HG03175 (cell line): ENCODE measurements at regions not wholly inside any gene's neighbourhood (a gene's known extent, or its start where the extent isn't known, plus 50 kb on each side); places are given as distances from the start of the nearest gene placed in this dataset.

ENCODE experiments used
- ATAC-seq: cut with Tn5 transposase; IDR thresholded peaks from one replicate; pipeline ENCODE4 v1.9.1; 2021; ENCODE audit warnings: mild to moderate bottlenecking, moderate library complexity; ENCODE audit not compliant: unreplicated experiment

DNA sequence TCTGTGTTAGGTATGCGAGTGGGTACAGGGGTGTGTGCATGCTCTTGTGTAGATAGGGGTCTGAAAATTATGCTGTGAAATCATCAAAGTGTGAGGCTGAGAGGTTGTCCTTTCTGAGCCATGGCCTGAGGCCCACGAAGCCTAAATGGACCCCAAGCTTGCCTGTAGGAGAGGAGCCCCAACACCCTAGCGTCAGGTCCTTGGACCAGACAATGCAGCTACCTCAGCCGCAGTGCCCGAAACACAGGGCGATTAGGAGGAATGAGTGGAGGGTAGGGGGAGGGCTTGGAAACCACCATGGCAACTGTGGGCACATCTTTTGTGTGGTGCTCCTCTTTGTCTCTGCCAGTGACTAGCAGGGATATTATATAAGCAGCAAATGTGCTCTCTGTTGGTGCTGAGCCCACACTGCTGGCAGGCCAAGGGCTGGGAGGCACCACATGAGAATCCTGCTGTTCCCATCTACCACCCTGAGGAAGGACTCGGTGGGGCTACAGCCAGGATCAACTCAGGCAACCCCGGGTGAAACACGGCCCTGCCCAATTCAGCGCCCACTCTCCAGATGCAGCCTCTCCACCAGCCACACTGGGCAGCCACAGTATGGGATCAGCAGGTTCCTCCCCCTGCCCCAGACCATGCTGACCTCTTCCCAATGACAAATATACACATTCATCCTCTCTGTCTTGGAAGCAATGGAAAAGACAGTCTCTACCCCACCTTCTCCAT is 84.6 kb upstream of the FSTL4 start:
- no peak for ATAC-seq

DNA sequence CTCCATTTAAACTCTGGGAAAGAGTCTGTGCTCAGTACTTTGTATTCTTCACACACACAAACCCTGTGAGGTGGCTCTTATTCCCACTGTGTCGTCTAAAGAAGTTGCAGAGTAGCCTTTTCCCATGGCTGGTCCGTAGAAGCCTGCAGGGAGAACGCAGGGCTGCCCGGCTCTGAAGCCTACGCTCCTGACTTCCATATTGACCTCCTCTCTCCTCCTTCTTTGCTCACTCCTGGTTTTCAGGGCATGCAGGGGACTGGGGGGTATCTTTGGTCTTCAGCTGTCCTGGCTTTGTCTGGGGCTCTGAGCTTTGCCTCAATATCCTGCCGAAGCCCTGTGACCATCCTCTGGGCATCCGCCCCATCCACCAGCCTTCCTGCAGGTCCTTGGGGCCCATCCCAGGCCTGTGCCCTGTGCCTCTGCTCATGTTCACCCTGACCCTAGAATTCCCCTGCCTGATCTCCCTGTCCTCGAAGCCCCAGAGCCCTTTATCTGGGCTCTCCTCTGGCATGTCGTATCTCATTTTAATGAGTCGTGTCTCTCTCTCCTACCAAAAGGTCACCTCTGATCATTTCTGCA is 83.8 kb upstream of the FSTL4 start:
- ATAC-seq = no peak

DNA sequence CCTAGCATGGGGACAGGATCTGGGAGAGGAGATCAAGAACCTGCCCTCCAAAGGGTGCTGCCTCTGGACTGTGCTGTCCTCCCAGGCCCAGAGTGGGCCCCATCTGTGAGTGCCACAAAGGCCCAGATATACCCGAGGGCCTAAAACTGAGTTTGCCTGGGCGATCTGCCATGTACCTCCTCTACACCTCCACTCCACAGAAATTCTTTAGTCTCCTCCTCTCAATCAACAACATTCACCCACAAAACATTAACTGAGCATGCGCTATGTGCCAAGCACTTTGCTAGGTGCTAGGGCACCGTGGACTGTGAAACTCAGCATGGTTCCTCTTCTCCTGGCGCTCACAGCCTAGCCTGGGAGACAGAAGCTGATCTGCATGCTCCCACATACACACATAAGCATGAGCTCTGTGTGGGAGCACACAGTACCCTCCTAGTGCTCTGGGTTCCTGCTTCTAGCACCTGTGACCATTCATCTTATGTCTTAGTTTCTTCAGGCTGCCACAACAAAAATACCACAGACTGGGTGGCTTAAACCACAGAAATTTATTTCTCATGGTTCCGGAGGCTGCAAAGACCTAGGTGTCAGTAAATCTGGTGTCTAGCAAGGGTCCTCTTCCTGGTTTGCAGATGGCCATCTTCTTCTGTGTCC is 82.0 kb upstream of the FSTL4 start:
- no peak for ATAC-seq

DNA sequence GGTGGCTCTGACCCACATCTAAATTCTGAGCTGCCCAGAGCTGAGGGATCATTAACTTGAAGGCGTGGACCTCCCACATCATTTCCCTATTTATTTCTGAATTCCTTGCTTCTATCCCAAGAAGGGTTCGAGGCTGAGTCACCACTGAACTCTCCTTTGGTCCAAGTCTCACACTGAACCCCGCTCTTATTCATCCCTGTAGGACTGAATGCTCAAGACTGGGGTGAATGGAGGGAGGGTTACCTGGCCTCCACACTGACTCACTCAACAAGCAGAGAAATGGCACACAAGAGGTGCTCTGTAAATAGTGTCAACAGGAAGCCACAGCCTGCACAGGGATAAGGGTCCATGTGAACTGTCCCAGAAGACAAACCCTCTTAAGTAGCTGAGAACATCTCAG is 79.1 kb upstream of the FSTL4 start:
- no peak for ATAC-seq

DNA sequence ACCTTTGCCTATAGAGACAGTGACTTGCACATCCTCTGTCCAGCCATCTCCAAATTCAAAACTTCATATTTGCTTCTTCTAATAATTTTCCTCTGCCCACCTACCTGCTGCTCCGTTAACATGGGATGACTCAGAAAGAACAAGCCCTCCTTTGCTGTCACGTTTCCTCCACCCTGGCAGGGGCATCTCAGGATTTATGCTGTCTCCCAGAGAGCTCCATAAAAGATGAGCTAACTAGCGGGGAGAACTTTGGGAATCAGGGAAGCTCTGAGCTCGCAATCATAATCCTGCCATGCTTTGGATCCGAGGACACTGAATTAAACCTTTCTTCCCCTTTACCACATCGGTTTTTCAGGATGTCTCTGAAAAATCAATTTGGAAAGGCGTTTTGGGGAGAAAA is 78.4 kb upstream of the FSTL4 start:
- no peak for ATAC-seq

DNA sequence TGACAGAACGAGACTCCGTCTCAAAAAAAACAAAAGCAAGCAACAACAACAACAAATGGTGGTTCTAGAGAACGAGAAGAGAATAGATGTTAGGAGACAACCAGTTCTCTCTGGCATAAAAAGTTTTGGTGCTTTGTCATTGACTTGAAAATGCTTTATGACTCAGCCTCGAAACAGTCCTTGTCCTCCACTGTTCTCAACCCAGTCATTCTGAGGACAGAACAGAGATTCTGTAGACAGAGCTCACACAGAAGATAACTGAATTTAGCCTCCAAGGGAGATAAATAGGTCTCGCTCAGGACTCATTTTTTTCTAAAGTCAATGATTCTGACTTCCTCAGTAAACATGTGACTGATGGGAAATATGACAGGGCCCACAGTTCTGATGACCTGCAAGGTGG is 76.0 kb upstream of the FSTL4 start:
- no peak for ATAC-seq

DNA sequence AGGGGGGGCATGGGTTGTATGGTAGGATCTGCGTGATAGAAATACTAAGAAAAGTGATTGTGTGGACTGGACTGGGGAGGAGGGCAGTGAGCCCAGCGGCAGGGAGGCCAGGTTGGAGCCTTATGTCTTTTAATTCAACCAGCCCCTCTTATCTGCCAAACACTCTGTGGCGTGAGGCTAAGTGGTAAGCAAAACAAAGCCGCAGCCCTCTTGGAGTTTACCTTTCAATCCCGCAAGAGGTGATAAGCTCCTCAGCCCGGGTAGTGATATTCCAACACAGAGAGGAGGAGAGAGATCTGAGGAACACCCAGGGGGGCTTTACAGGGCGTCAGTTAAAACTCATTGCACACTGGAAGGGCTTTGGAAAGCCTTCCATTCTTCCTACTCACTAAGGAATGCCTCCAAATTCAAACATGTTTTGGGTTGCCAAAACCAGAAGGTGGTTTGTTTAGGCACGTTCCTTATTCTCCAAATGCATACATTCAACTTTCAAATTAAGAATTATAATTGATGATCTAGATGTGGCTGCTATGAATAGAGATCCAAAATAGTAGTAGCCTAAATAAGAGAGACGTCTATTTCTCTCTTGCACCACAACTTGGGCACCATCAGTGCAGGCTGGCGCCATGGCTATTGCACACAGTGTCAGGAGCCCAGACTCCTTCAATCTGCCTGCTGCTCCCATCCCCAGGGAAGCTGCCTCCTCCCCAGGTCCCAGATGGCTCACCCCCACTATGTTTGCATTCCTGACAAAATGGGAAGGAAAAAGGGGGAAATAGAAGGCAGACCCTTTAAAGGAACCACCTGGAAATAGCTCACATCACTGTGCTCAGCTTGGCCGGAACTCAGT is 75.1 kb upstream of the FSTL4 start:
- no peak for ATAC-seq

DNA sequence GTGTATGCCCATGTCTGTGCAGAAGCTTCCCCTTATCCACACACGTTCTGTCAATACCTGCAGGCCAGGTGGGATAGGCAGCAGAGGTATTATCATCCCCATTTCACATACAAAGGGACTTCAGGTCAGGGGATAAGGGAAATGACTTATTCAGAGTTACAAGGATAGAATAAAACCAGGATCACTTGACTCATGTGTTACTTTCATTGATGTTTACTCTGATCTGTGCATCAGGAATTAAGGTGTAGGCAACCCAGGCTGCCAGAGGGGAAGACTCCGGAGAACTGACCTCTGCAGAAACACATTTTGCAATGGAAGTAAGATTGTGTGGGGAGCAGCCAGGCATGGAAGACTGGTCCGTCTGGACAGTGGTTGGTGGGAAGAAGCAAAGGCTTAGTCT is 74.2 kb upstream of the FSTL4 start:
- no peak for ATAC-seq

DNA sequence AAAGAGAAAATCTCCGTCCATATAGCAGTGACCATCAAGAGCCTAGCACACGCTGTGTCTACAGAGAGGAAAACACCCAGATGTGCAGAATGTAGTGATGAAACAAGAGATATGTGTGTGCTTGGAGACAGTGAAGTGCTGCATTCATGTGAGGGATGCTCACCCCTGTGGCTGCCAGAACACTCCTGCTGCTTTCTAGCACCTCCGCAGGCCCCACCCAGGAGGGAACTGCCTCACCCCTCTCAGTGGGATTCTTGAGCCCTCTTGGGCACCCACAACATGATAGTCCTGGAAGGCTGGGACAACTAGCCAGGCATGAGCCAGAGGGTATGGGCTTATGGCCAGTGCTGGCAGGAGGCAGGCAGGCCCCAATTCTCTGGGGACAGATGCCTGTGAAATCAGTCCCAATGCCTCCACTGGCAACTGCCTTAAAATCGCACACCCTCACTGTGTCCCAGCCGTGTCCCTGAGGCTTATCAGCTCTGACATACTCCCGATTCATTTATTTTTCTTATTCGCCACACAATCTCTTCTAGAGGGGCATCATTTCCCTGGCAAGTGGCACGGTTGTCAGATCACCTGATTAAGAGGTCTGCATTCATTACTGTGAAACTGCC is 73.2 kb upstream of the FSTL4 start:
- no peak for ATAC-seq

- ATAC-seq = no peak
Observed at GRCh38 chr5:133683646-133684596, 71.6 kb upstream of the FSTL4 start.

DNA sequence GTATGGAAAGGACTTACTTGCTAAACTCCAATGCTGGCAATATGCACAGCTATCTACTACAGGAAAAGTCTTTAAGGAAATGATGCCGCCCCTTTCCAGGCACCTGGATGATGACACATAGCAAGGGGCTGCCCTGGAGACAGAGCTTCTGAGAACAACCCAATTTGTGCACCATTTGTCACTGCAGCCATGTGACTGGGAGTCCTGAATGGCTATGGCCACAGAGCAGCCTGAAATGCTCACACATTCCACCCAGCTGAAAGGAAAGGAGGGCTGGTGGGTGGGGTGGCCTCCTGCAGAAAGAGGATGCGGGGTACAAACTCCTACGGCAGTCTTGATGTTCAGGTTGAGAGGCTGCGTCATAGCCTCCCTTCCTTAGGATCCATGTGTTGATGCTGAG is 70.1 kb upstream of the FSTL4 start:
- ATAC-seq = no peak

GRCh38 chr5:133681896-133682295 is 69.6 kb upstream of the FSTL4 start:
- no peak for ATAC-seq

DNA sequence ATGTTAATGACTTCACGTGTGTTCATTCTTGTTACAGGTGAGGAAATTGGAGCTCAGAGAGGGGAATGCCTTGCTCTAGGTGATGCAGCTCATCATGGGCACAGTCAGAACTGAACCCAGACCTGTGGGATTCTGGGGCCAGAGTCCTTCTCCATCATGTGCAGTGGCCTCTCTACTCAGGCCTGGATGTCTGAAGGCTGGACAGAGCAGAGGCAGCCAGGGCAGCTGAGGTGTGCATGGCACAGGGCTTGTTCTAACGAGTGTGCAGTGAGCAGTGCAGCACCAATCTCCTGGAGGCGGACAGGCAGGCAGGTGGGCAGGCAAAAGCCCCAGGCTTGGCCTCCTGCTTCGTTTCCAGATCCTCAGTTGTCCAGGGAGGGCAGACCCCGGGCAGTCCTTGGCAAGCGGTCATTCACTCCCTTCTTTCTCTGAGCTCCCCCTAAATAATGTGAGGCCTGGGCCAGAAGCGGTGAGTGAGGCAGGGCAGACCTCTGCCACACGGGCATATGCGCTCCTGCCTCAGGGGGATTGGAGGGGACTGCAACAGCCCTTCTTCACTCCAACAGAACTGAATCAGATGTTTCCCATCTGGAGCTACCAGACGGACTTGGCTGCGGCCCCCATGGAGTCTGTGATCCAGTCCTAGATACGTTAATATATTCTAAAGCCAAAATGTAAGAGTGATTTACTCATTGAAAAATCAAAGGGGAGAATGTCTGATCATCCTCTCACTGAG is 68.7 kb upstream of the FSTL4 start:
- no peak for ATAC-seq

DNA sequence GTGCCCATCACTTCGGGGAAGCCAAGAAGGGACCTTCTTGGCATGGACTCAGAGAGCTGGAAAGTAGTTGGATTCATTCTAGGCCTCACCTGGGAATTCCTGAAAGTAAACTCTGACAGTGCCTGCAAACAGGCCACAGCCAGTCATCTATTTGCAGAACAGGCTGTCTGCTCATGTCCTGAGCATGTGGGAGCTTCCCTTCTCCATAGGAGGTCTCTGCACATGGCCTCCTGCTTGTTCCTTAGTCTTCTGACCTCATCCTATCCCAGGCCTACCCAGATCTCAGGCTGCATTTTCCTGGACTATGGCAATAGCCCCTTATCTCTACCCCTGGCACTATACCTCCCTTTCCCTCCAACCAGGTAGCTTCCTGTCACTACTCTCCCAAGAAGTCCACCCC is 67.2 kb upstream of the FSTL4 start:
- ATAC-seq = no peak

DNA sequence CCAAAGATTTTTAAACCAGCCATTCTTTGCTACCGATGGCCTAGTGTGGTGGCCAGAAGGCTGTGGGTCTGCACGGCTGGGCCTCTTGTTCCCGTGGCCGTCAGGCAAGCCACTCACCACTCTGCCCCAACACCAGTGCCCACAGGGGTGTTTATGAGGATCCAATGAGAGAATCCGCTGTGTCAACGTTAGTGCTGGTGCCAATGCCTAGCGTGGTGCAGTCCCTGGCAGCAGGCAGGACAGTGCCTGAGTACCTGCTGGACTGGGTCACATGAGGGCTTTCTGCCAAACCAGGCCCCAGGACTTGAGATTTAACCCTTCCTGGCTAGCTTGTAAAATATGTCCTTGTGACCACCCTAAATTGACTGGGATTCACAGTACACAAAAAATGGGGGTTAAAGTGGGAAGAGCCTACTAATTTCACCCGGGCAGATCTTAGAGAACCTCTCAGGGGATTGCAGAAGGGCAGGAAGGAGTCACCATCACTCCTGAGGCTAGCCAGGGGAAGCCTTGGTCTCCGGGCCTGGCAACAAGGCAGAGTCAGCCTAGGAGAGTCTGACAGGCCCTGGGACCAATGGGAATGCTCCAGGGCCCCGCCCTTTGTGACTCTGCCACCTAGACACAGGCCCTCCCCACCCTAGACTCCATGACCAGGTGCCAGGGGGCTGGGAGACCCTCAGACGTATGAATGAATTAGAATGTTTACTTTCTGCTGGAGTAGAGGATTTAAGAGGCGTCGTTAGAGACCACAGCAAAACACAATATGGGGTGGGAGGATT is 63.2 kb upstream of the FSTL4 start:
- ATAC-seq = no peak

- no peak for ATAC-seq
Observed at GRCh38 chr5:133670336-133670735, 58.0 kb upstream of the FSTL4 start.

GRCh38 chr5:133669472-133669871 is 57.1 kb upstream of the FSTL4 start:
- no peak for ATAC-seq

DNA sequence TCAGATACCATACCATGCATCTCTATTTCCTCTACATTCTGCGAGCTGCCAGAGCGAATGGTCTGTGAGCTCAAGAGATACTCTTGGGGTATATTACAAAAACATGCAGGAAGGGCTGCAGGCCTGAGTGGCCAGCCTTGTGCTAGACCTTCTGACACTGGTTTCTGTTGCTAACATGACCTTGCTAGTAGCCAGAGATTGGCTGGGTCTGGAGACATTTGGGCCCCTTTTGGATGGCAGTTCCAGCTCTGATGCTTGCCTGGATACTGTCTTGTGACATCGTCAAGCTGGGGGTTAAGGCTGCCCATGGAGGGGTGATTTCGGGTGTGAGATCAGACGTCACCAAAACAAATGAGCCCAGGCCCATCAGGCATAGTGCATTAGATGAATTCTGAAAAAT is 56.1 kb upstream of the FSTL4 start:
- no peak for ATAC-seq

DNA sequence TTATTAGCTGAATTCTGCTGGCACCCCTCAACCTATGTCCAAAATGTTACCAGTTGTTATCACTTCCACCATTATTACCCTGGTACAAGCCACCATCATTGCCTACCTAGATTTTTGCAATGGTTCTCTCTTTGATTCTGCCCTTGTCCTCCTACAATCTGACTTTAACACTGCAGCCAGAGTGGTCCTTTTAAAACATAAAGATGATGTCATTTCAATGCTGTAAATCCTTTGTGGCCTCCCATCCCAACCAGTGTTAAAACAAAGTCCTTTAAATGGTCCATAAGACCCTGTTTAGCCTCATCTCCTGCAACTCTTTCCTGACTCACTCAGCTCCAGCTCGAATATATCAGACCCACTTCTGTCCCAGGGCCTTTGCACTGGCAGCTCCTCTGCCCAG is 54.9 kb upstream of the FSTL4 start:
- no peak for ATAC-seq
